Amniotic epithelial cell (primary cell): ENCODE measurements at regions not wholly inside any gene's neighbourhood (a gene's known extent, or its start where the extent isn't known, plus 50 kb on each side); places are given as distances from the start of the nearest gene placed in this dataset.
A peak's percentile ranks its signal among the peaks of the same experiment; 100 is the strongest.

Experiments
- DNase-seq: peaks from one replicate; pipeline ENCODE4 v3.0.0-alpha.2; 2010; ENCODE audit warnings: low read depth

DNA sequence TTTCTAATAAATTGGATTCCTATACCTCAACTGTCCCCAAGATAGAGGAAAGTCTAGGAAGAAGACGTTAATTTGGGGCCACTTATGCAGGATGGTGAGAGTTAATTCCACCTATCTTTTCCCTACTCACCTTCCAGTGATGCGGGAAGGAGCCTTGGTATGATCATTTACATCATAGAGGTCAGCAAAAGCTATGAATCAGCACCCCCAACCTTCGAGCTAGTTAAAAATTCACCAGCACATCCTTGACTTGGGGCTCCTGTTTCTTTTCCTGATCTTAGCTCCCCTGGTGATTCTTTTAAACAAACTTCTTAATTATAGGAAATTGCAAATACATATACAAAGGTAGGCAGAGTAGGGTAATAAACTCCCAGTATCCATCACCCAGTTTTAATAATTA, 366.6 kb downstream of the SOX2 start:
- no peak for DNase-seq

DNA sequence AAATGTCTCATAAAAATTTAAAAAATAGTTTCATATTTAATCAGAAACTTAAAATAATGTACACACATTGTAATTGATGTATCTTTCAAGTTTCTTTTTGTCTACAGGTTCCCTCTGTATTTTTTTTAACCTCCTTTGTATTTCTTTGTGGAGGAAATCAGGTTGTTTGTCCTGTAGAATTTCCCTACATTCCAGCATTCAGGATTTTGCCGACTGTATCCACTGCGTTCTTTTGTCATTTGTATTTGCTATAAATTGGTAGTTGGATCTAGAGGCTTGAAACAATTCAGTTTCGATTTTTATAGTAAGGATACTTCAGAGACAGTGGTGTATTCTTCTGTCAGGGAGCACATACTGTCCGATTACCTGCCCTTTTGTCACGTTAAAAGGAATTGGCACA, 367.2 kb downstream of the SOX2 start:
- no peak for DNase-seq

DNA sequence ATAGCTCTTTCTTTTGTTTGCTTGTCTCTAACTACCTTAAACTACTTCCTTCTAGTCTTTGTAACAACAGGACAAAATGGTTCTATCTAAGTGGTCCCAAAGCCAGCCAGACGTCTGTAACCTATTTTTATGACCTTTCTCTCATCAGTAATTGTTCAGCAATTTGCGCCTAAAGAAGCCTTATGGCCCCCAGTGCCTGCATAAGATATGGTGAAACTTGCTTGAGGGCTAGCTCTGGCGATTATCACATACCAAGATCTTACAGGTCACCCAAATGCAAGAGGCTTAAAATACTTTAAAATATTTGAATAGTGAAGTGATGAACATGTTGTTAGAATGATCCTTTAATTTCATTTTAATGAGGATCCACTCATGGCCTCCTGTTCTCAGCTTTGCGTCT, 369.4 kb downstream of the SOX2 start:
- DNase-seq = no peak

DNA sequence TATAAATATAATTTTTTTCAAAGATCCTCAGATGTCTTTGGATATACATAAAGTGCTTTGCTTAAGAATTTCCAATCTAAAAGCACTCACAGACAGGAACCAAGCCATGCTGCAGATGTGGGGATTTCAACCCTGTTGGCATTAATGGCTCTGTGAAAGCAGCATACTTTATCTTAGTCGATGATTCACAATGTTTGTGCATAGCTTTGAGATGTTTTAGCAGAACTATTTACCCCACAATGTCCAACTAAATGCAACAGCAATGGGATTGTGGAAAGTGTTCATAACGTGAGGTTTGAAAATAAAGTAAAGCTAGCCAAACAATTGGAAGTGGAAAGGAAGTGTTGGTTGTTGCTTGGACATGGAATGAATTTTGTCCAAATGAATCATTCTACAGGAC, 371.4 kb downstream of the SOX2 start:
- peak; percentile 3 for DNase-seq

DNA sequence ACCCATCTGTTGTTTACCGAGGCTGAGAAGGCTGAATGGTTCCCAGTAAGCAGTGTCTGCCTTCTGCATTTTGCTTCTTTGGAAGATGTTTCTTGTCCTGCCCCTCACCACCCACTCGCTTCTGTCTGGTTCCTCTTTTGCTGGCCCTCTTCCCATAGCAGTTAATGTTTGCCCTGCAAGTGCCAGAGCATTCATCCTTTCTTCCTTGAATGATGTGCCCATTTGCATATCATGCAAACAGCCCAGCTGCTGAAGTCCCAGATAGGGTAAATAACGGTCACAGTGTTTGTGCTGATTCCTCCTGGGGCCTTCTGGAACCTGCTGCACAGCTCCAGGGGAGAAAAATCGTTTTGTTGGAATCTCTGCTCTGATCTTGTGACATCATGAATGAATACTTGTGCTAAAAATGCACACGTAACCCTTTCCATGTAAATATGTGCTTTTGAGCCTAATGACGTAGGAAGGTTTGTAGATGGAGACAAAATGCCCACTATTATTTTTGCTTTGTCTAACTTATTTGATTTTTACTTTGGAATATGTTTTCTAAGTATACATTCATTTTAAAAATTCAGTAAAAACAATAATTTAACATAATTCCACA, 381.0 kb downstream of the SOX2 start:
- no peak for DNase-seq

- no peak for DNase-seq
Measured at GRCh38 chr3:182094321-182094720, 382.6 kb downstream of the SOX2 start.

- DNase-seq = no peak
Measured at GRCh38 chr3:182104881-182105280, 393.2 kb downstream of the SOX2 start.

DNA sequence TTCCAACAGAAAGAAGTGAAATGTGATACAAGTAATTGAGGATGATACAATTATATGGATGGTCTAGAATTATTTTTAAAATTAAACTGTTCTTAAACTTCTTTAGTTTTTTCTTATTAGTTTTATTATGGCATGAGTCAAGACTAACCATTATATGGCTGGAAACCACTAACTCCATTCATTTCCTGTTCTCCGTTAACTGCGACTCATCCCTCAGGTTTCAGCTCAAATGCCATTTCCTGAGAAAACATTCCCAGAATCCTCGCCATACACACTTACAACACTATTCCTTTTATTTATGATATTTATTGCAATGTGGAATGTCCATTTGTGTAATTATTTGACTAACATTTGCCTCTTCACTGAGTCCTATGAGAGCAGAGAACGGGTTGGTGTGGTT, 394.1 kb downstream of the SOX2 start:
- no peak for DNase-seq

DNA sequence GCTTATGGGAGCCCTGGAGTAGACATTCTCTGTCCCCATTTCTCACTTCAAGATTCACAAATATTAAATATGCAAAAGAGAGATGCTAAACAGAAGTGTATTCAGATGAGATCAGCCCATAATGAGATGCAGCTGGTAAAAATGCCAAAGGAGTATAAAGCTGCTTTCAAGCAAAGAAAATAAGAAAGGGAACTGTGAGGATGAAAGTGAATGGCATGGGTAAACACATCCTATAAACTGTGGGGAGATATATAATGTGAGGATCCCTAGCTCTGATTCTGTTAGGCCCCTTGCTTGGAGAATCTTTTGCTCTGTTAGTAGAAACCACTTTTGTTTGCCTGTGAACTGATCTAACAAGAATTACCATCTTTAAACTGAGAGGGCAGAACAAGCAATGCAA, 396.6 kb downstream of the SOX2 start:
- DNase-seq = no peak

GRCh38 chr3:182111967-182112366, 400.2 kb downstream of the SOX2 start:
- no peak for DNase-seq

DNA sequence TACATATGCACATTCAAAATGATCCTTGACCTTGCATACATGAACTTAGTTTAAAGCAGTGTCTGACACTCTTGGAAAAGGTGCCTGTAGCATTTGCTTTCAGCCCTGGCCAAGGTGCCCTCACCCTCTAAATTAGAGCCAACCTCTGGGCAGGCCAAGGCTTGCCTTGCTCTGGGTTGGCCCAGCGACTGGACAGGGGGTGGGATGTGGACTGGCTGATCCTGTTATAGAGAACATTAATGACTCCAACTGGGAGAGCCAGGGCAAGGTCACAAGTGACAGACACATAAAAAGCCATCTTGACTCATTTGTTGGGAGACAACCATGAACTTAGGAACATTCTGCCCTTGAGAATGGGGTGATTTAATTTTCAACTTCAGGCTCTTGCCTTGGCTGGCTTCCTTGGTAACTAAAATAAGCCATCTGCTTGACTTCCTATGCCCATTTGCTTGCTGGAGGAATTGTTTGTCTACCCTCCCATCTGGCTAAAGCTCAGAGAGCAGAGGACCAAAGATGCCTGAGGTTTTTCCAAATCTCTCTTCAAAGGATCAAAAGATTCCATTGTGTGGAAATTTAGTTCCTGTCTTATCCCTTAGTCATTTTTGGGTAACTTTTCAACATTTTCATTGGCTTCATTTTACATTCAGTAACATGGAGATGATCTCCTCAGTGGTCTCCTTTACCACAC, 403.7 kb downstream of the SOX2 start:
- DNase-seq = no peak

DNA sequence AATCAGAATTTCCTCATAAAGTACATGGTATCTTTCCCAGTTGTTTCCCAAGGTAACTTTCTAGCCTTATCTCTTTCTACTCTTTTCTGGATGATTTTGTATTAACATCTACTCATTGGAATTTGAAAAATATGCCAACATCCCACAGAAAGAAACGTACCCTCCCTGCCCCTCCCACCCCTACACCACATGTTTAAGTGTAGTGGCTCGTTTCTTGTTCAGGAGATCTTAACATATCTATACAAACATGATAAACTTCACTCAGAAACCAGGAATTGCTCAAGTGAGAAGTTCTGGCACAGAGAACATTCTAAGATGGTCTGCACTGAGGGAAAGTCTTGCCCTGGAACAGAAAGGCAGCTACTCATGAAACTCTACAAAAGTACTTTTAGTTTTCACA, 404.7 kb downstream of the SOX2 start:
- peak; percentile 44 for DNase-seq

- DNase-seq = no peak
Measured at GRCh38 chr3:182117131-182117530, 405.4 kb downstream of the SOX2 start.

DNA sequence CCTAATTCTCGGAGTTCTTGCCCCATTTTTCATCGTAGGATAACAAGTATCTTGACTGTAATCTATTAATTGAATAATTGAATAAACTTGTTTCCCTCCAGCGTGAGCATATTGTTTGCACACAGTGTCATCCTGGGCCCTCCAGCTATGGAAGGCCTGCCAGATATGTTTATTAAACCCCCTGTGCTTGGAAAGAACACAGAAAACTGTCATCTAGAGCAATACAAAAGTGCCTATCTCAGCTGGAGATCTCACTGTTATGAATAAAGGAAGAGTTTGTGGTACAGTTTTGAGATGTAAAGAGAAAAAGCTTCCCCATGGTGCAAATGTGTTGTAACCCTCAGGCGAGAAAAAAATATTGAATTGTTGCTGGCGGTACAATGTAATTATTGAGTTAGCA, 405.9 kb downstream of the SOX2 start:
- DNase-seq = no peak

DNA sequence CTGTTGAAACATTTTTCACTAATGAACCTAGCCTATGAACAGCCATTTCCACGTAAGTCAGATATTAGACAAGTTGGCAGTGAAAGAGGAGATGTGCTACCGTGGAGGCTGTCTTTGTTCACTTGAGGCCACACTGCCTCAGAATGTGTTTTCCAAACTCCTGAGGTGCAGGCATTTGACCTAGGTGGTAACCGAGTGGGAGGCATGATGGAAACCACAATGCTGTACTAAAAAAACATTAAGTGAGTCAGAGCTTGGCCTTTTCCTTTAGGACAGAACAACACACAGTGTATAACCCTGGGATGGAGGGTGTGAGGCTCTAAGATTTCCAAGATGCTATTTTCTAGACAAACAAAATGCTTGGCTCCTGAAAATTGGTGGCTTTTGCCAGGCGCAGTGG, 406.3 kb downstream of the SOX2 start:
- DNase-seq = peak; percentile 44

GRCh38 chr3:182121401-182121800, 409.7 kb downstream of the SOX2 start:
- no peak for DNase-seq

DNA sequence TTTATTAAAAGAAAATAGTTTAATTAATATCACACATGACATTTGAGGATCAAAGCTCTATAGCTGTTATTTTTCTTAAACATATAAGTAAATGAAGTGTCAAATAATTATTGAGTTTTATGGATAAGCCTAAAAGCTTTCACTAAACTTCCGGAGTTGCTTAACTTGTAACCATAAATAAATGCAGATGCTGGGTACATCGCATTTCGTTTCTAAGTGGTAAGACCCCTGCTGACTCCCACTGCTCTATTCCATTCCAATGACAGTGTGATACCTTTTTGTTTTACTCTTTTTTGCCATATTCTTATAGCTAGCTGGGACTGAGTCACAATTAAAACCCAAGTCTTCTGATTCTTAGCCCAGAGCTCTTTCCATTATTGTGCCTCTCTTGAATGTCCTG, 411.1 kb downstream of the SOX2 start:
- no peak for DNase-seq

GRCh38 chr3:182124187-182124586, 412.5 kb downstream of the SOX2 start:
- no peak for DNase-seq

DNA sequence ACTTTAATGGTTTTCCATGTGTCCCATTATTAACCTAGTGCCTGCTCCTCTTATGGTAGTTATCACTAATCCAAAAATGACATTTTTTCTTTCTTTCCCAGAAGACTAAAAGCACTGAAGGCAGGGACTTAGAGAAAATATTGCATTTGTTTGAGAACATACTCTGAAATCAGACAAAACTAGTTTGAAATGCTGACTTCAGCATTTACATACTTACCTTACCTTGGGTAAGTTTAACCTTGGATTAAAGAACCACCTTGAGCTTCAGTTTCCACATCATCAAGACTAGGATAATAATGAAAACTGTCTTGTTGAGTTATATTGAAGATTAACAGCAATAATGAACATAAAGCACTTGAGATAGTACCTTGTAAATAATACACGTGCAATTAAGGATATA, 413.0 kb downstream of the SOX2 start:
- no peak for DNase-seq

- DNase-seq = no peak
Measured at GRCh38 chr3:182129740-182130139, 418.0 kb downstream of the SOX2 start.

- no peak for DNase-seq
Measured at GRCh38 chr3:182133752-182134151, 422.0 kb downstream of the SOX2 start.

DNA sequence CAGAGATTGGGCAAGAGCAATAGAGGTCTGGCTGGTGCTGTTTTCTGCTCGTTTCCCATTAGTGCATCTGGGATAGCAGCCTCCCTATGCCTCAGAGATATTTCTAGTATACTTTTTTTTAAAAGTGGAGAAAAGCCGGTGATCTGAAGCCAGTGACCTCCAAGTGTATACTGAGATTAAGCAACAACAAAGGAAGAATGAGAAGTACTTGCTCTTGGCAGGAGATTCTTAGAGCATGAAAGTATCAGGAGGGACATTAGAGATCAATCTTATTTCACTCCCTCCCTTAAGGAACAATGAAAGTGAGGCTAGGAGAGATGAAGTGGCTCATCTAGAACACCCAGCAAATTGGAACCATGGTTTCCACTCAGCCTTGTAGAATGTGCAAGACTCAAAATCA, 423.3 kb downstream of the SOX2 start:
- DNase-seq = no peak

DNA sequence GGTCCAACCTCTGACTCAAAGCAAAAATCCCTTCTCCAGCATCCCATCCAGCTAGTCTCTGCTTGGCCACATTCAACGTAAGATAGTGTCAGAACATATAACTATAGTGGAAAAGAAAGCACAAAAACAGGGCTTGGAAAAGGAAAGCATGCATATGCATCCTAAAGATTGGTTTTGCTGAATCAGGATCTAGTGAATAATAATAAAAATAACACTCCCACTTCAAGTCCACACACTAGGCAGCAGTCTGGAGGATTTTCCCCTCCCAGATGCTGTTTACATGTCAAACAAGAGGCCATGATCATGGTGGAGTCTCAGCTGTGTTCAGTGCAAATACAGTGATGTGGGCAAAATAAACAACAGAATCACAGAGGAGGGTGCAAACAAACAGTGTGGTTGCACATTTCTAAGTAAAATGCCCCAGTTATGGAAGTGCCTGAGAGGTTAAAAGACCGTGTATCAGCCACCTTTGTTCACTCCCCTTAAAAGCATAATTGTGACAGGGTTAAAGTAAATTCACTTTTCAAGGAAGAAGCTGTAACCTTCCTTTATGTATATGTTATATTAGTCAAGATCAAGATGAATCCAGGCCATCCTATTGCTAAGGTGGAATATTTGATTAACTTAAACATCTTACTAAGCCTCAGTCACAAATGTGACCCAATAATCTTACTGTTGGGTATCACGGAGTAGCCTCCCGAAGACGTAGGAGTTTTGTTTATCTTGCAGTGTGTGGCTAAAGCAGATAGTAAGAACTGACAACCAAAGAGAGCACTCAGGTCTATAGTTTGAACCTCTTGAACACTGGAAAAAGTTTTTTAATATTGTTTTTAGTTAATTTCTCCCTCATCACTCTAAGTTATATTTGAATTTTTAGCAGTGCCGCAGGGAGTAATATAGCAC, 424.5 kb downstream of the SOX2 start:
- DNase-seq = no peak
